Neuronal stem cell (in vitro differentiated cells): ENCODE measurements at regions not wholly inside any gene's neighbourhood (a gene's known extent, or its start where the extent isn't known, plus 50 kb on each side); places are given as distances from the start of the nearest gene placed in this dataset.

Experiments used
- DNase-seq: peaks from one replicate; pipeline ENCODE4 v3.0.0-alpha.2; 2013; ENCODE audit warnings: low spot score
- H2AFZ ChIP-seq: one replicate; pipeline ENCODE4 v1.6.1; 2013; ENCODE audit warnings: mild to moderate bottlenecking, low read length, inconsistent platforms
- H2AK5ac ChIP-seq: 2 replicates; pipeline ENCODE4 v1.6.1; 2013; ENCODE audit warnings: low read depth, mild to moderate bottlenecking, inconsistent platforms, low read length, moderate library complexity, mixed read lengths
- H2BK120ac ChIP-seq: 2 replicates; pipeline ENCODE4 v1.6.1; 2013; ENCODE audit warnings: low read depth, mild to moderate bottlenecking, inconsistent platforms, low read length, moderate library complexity, mixed read lengths
- H2BK12ac ChIP-seq: one replicate; pipeline ENCODE4 v1.6.1; 2013; ENCODE audit warnings: low read length, inconsistent platforms
- H2BK15ac ChIP-seq: 2 replicates; pipeline ENCODE4 v1.6.1; 2013; ENCODE audit warnings: mild to moderate bottlenecking, low read length, inconsistent platforms, mixed read lengths
- H2BK5ac ChIP-seq: one replicate; pipeline ENCODE4 v1.6.1; 2013; ENCODE audit warnings: inconsistent platforms, mild to moderate bottlenecking, low read length, moderate library complexity
- H3K14ac ChIP-seq: one replicate; pipeline ENCODE4 v1.6.1; 2013; ENCODE audit warnings: low read length, inconsistent platforms
- H3K18ac ChIP-seq: 2 replicates; pipeline ENCODE4 v1.6.1; 2013; ENCODE audit warnings: low read length, inconsistent platforms
- H3K23ac ChIP-seq: 2 replicates; pipeline ENCODE4 v1.6.1; 2013; ENCODE audit warnings: low read depth, mild to moderate bottlenecking, mixed read lengths, low read length, inconsistent platforms; ENCODE audit not compliant: poor library complexity
- H3K27ac ChIP-seq: replicated peaks from 3 replicates; pipeline ENCODE4 v1.5.1; 2013; ENCODE audit warnings: low read length, inconsistent platforms
- H3K27me3 ChIP-seq, 3 experiments: 2 replicates each; pipeline ENCODE4 v1.6.1; 2013; ENCODE audit warnings: low read length in 3 of 3, mild to moderate bottlenecking in 2 of 3, inconsistent platforms in 1 of 3, low read depth in 1 of 3, mixed read lengths in 1 of 3, moderate library complexity in 1 of 3; ENCODE audit not compliant: control insufficient read depth in 3 of 3, insufficient read depth in 3 of 3
- H3K36me3 ChIP-seq, 2 donors: replicated peaks in 1 of 2; 2 replicates each; pipeline ENCODE4 v1.6.1; 2013; ENCODE audit warnings: low read length in 2 of 2; ENCODE audit not compliant: control insufficient read depth in 2 of 2, insufficient read depth in 2 of 2
- H3K4ac ChIP-seq: 2 replicates; pipeline ENCODE4 v1.6.1; 2013; ENCODE audit warnings: inconsistent platforms, mild to moderate bottlenecking, low read length, moderate library complexity
- H3K4me1 ChIP-seq, 2 donors: 1 replicate in 1 of 2; 2 replicates in 1 of 2; pipeline ENCODE4 v1.6.1; 2013; ENCODE audit warnings: low read length in 2 of 2, low read depth in 1 of 2; ENCODE audit not compliant: control insufficient read depth in 2 of 2, insufficient read depth in 1 of 2
- H3K4me2 ChIP-seq: one replicate; pipeline ENCODE4 v1.6.1; 2013; ENCODE audit warnings: mild to moderate bottlenecking, low read length, inconsistent platforms; ENCODE audit not compliant: insufficient read depth, poor library complexity, severe bottlenecking
- H3K4me3 ChIP-seq, 2 donors: 2 replicates each; pipeline ENCODE4 v1.5.1; 2013; ENCODE audit warnings: low read length in 2 of 2, mild to moderate bottlenecking in 2 of 2, inconsistent platforms in 1 of 2, moderate library complexity in 1 of 2
- H3K79me1 ChIP-seq: one replicate; pipeline ENCODE4 v1.6.1; 2013; ENCODE audit warnings: low read depth, mild to moderate bottlenecking, inconsistent platforms, low read length, moderate library complexity
- H3K9ac ChIP-seq: one replicate; pipeline ENCODE4 v1.6.1; 2013; ENCODE audit warnings: mild to moderate bottlenecking, low read depth, low read length, inconsistent platforms; ENCODE audit not compliant: poor library complexity
- H3K9me3 ChIP-seq, 2 donors: replicated peaks in 1 of 2; 2 replicates each; pipeline versions ENCODE3 to v1.6.1; 2013; ENCODE audit warnings: low read length in 2 of 2, mild to moderate bottlenecking in 2 of 2, inconsistent platforms in 1 of 2, low read depth in 1 of 2, mixed read lengths in 1 of 2, moderate library complexity in 1 of 2; ENCODE audit not compliant: control insufficient read depth in 2 of 2, insufficient read depth in 1 of 2
- H4K8ac ChIP-seq: one replicate; pipeline ENCODE4 v1.6.1; 2013; ENCODE audit warnings: low read depth, mild to moderate bottlenecking, inconsistent platforms, low read length, moderate library complexity
- H4K91ac ChIP-seq: one replicate; pipeline ENCODE4 v1.6.1; 2013; ENCODE audit warnings: low read length, low read depth, mild to moderate bottlenecking, inconsistent platforms; ENCODE audit not compliant: poor library complexity
- WGBS, 2 donors: extraction: QIAGEN DNeasy Blood & Tissue Kit; methylation state at CpG; one replicate each; pipeline ENCODE4 v1.1.7; 2013; ENCODE audit warnings: missing lambda C conversion rate in 2 of 2, mixed read lengths in 1 of 2; ENCODE audit not compliant: insufficient read length in 2 of 2, insufficient replicate concordance in 1 of 2; ENCODE audit errors: extremely low coverage in 2 of 2; 5-methylcytosine and 5-hydroxymethylcytosine counted together

- Histone ChIP-seq H3K4me3 (no peak overlapping the region), H3K27ac (no peak overlapping the region), H2BK15ac (no peak overlapping the region), H3K27me3 (no peaks in the 10 kb centered on the region), H3K79me1 (peaks cover 4% of the 10 kb centered on the region), H2AFZ (no peak overlapping the region), H3K23ac (no peak overlapping the region), H2BK5ac (no peak overlapping the region), H2BK12ac (no peak overlapping the region), H3K4me1 (peaks cover 5 to 25% of the 10 kb centered on the region in 2 donors), H3K36me3 (no peaks in the 10 kb centered on the region), H4K8ac (no peak overlapping the region), H3K14ac (no peak overlapping the region), H2AK5ac (peak overlapping the region; percentile 71), H3K9me3 (no peaks in the 10 kb centered on the region), H3K4me2 (no peak overlapping the region), H3K18ac (peak overlapping the region; percentile 28), H4K91ac (no peak overlapping the region), H3K9ac (no peak overlapping the region), H2BK120ac (no peak overlapping the region), H3K4ac (no peak overlapping the region)
- WGBS, 2 donors = no CpG with 5 or more reads among the region's 16 CpGs
- no peak for DNase-seq
Measured at GRCh38 chr14:101361044-101361443, 200.3 kb upstream of the DIO3 start.

GRCh38 chr14:101361451-101362433, 199.6 kb upstream of the DIO3 start:
- Histone ChIP-seq H3K4me2 (no peak overlapping the region), H2BK15ac (peak overlapping the region; percentile 82), H3K4me1 (peaks cover 5 to 28% of the 10 kb centered on the region in 2 donors), H3K79me1 (peaks cover 4% of the 10 kb centered on the region), H4K8ac (no peak overlapping the region), H3K27ac (no peak overlapping the region), H2AFZ (no peak overlapping the region), H3K9me3 (no peaks in the 10 kb centered on the region), H3K9ac (no peak overlapping the region), H3K36me3 (no peaks in the 10 kb centered on the region), H3K23ac (no peak overlapping the region), H3K4me3 (no peak overlapping the region), H3K27me3 (no peaks in the 10 kb centered on the region), H2BK120ac (no peak overlapping the region), H3K14ac (no peak overlapping the region), H2AK5ac (peak overlapping the region; percentile 79), H2BK12ac (peak overlapping the region; percentile 60), H4K91ac (no peak overlapping the region), H3K4ac (no peak overlapping the region), H3K18ac (peak overlapping the region; percentile 61), H2BK5ac (no peak overlapping the region)
- DNase-seq = no peak
- WGBS, 2 donors = no CpG with 5 or more reads among the region's 20 CpGs

GRCh38 chr14:101362529-101363260, 198.6 kb upstream of the DIO3 start:
- Histone ChIP-seq H2BK5ac (no peak overlapping the region), H3K4ac (no peak overlapping the region), H3K4me1 (peaks cover 5 to 32% of the 10 kb centered on the region in 2 donors), H4K8ac (no peak overlapping the region), H3K27ac (no peak overlapping the region), H2BK120ac (no peak overlapping the region), H3K9ac (no peak overlapping the region), H2BK15ac (peak overlapping the region; percentile 82), H3K9me3 (no peaks in the 10 kb centered on the region), H3K4me2 (no peak overlapping the region), H2AFZ (no peak overlapping the region), H2BK12ac (peak overlapping the region; percentile 93), H3K36me3 (no peaks in the 10 kb centered on the region), H3K27me3 (no peaks in the 10 kb centered on the region), H4K91ac (peak overlapping the region; percentile 89), H3K23ac (peak overlapping the region; percentile 25), H3K18ac (peak overlapping the region; percentile 60), H2AK5ac (peak overlapping the region; percentile 79), H3K4me3 (peak overlapping the region in 1 of 2 donors; percentile 6), H3K14ac (no peak overlapping the region), H3K79me1 (peaks cover 4% of the 10 kb centered on the region)
- DNase-seq = no peak
- no CpG with 5 or more reads among the region's 17 CpGs for WGBS, 2 donors

- DNase-seq = no peak
- H2AK5ac ChIP-seq = peak overlapping the region; percentile 79
- H3K4ac ChIP-seq = no peak overlapping the region
- no peak overlapping the region for H2BK15ac ChIP-seq
- H3K79me1 ChIP-seq = peaks cover 4% of the 10 kb centered on the region
- H2AFZ ChIP-seq = no peak overlapping the region
- H3K4me3 ChIP-seq = no peak overlapping the region
- WGBS, 2 donors = no CpG with 5 or more reads among the region's 2 CpGs
- H3K14ac ChIP-seq = no peak overlapping the region
- H3K18ac ChIP-seq = no peak overlapping the region
- no peak overlapping the region for H3K9ac ChIP-seq
- H3K27ac ChIP-seq = no peak overlapping the region
- H2BK120ac ChIP-seq = no peak overlapping the region
- H3K9me3 ChIP-seq = no peaks in the 10 kb centered on the region
- no peak overlapping the region for H2BK5ac ChIP-seq
- H3K4me1 ChIP-seq = peaks cover 5 to 32% of the 10 kb centered on the region in 2 donors
- no peaks in the 10 kb centered on the region for H3K27me3 ChIP-seq
- H3K23ac ChIP-seq = no peak overlapping the region
- H4K8ac ChIP-seq = no peak overlapping the region
- no peak overlapping the region for H4K91ac ChIP-seq
- H3K4me2 ChIP-seq = no peak overlapping the region
- H2BK12ac ChIP-seq = no peak overlapping the region
- H3K36me3 ChIP-seq = no peaks in the 10 kb centered on the region
Measured at GRCh38 chr14:101363261-101363555, 198.1 kb upstream of the DIO3 start.
